ENCODE measurements at regions not wholly inside any gene's neighbourhood (a gene's known extent, or its start where the extent isn't known, plus 50 kb on each side); places are given as distances from the start of the nearest gene placed in this dataset.

DNA sequence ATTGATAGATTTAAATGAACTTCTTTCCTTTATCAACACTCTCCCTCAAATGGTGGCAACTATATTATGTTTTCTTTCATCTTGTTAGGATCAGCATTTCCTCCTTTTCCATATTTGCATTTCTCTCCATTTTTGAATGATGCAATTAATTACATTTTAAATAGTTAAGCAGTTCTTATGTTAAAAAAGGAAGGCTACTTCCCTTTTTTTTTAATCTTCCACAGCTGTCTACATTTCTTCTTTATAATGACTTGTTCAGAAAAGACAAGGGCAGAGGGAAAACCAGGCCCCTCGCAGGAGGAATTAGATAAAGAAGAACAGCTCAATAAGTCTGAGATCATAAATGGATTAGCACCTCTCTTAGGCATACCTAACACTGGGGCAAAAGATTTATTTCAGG is 208.9 kb downstream of the ARL4A start:
- no peak for TF ChIP-seq EZH2 (IDR thresholded peaks at IDR 0.05; ENCODE audit: borderline replicate concordance, low read length)
- TF ChIP-seq, protein P1, sequence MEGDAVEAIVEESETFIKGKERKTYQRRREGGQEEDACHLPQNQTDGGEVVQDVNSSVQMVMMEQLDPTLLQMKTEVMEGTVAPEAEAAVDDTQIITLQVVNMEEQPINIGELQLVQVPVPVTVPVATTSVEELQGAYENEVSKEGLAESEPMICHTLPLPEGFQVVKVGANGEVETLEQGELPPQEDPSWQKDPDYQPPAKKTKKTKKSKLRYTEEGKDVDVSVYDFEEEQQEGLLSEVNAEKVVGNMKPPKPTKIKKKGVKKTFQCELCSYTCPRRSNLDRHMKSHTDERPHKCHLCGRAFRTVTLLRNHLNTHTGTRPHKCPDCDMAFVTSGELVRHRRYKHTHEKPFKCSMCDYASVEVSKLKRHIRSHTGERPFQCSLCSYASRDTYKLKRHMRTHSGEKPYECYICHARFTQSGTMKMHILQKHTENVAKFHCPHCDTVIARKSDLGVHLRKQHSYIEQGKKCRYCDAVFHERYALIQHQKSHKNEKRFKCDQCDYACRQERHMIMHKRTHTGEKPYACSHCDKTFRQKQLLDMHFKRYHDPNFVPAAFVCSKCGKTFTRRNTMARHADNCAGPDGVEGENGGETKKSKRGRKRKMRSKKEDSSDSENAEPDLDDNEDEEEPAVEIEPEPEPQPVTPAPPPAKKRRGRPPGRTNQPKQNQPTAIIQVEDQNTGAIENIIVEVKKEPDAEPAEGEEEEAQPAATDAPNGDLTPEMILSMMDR (conservative IDR thresholded peaks at IDR 0.05 in 1 of 2, IDR thresholded peaks at IDR 0.05 in 1 of 2; ENCODE audit: extremely low read depth in 1 of 2, insufficient read depth in 1 of 2, low read depth in 1 of 2, low read length in 2 of 2) = no peak
